Left renal pelvis (tissue), 4 donors: ENCODE measurements at regions not wholly inside any gene's neighbourhood (a gene's known extent, or its start where the extent isn't known, plus 50 kb on each side); places are given as distances from the start of the nearest gene placed in this dataset.
A peak's percentile ranks its signal among the peaks of the same experiment; 100 is the strongest.

Experiments used
- DNase-seq, 4 donors: peaks; one replicate each; pipeline ENCODE4 v3.0.0-alpha.2; 2013; ENCODE audit warnings: low read depth in 4 of 4, low spot score in 3 of 4

- DNase-seq: no peak
Measured at GRCh38 chr6:147022041-147022440, 182.2 kb upstream of the STXBP5 start.

DNA sequence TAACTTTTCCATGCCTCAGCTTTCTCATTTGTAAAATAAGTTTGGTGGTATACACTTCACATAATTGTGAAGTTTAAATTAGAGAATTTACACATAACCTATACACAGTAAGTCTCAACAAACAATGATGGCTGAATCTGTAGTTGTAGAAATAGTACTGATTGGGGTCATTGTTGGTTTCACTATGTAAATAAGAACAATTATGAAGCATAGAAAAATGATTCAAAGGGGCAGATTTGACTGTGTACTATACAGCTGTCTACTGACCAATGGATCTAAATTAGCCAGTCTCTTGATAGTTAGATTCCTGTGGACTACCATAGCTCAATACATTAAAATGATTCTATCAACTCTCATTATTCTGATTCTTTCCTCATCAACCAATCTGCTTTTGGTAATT is 181.1 kb upstream of the STXBP5 start:
- DNase-seq: no peak

DNA sequence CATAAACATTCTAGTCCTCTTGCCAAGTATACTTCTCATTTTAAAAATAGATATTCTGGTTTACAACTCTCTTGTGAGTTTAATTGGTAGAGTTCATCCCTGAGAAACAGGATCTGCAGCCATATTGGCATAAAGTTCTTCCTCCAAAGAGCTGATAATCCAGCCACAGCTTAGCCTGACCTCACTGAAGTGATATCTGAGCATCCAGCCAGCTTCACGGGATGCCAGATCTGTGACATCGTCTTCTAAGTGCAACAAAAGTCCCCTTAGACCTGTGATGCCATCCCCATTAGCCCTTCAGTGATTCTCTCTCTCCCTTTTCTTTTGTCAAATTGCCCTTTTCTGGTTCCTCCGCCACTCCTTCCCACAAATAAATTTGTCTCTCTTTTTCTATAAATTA is 180.6 kb upstream of the STXBP5 start:
- DNase-seq: no peak

GRCh38 chr6:147029923-147030322 is 174.3 kb upstream of the STXBP5 start:
- no peak for DNase-seq

DNA sequence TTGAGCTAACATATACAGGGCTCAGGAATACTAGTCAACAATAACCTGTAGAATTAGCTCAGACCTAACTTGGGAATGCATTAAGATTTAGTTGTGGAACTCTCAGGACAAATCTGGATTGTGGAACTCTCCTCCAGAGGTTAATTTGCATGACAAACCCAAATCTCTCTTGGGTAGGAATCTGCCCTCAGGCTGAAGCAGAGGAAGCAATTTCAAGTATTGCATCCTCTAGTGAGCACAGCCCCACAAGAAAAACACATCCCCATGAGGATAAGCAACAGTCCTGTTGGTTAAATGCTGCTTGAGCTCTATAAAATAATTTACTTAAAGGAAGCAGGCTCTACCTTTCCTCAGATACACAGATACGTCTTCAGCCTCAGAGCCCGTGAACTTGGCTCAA is 170.9 kb upstream of the STXBP5 start:
- no peak for DNase-seq

- no peak for DNase-seq
Measured at GRCh38 chr6:147035886-147036285, 168.3 kb upstream of the STXBP5 start.

- DNase-seq: no peak
Measured at GRCh38 chr6:147037881-147038280, 166.3 kb upstream of the STXBP5 start.

GRCh38 chr6:147040121-147040910 is 163.9 kb upstream of the STXBP5 start:
- DNase-seq: no peak

DNA sequence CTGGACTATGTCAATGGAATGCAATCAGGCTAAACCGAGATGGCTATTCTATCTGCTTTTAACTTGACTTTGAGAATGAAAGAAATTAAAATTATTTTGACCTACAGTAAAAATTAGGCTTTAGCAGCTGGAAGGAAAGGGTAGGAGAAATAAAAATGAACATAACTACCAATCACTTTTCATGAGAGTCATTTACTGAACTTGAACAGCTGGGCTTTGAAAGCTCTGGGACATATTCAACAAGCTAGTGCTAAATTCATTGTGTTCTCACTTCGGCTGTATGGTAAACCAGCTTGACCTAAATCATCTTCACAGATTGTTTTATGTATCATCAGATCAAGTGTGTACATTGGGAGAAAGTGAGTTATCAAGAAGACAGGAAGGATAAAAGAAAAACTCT is 161.5 kb upstream of the STXBP5 start:
- DNase-seq: peak in 1 of 4 donors; percentile 2

DNA sequence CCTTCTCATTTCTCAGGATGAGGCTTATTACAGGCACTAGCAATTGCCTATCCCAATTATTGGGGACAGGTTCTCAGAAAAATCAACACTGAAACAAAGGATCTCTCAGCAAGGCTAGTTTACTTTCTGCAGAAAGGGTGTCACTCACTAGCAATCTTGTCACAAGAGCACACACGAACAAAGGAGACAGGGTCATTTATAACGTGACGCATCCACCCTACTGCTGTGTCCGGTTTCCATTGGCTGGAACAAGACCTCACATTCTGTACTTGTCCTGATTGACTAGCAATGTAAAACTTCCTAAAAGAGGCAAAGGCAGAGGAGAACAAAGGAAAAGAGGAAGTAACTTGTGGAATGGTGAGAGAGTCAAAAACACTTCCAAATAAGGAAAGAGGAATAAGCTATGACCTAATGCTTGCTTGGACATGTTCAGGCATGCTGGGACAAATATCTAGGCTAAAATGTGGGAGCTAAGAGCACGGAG is 160.2 kb upstream of the STXBP5 start:
- DNase-seq: no peak

GRCh38 chr6:147046141-147046877 is 157.9 kb upstream of the STXBP5 start:
- no peak for DNase-seq

- DNase-seq: no peak
Measured at GRCh38 chr6:147048930-147049329, 155.3 kb upstream of the STXBP5 start.

DNA sequence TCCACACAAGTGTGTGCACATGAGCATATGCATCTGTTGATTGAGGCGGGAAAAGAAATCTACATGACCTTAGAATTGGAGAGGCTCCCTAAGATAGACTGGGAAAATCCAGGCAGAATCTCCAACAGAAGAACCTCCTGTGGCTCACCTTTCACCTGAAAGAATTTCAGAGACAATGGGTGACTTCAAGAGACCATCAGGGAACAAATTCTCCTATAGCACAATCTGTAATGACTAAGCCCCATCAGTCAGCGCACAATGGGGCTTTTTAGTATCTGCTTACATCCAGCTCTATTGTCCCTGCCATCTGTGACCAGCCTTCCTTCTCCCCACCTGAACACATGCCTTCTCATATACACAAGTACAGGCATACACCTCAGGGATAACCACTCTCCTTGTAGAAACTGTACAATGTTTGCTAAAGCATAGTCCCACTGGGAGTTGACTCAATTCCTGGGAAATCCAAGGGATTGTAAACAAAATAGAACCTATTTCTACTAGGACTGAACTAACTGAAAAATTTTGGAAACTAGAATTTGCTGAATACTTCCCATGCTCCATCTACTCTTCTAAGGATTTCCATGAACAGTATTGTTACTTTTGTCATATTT is 150.8 kb upstream of the STXBP5 start:
- no peak for DNase-seq

- no peak for DNase-seq
Measured at GRCh38 chr6:147054158-147054557, 150.1 kb upstream of the STXBP5 start.

DNA sequence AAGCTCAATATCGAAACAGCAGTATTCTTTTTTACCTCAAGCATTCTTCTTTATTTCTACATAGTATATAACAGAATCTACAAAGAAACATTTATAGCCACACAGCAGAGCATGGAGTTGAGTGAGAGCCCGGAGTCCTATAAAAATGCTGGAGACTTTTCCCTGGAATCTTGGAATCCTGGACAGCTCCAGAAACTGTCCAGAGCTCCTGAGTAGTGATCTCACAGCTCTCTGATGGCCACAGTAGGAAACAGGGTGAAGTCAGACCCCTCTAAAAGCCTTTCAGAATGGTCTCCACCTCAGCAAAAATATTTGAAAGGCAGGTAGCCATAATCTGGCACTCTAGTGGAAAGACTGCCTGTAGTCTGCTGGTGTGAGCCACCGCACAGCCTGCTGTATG is 149.3 kb upstream of the STXBP5 start:
- no peak for DNase-seq

GRCh38 chr6:147055821-147056392 is 148.3 kb upstream of the STXBP5 start:
- DNase-seq: no peak

DNA sequence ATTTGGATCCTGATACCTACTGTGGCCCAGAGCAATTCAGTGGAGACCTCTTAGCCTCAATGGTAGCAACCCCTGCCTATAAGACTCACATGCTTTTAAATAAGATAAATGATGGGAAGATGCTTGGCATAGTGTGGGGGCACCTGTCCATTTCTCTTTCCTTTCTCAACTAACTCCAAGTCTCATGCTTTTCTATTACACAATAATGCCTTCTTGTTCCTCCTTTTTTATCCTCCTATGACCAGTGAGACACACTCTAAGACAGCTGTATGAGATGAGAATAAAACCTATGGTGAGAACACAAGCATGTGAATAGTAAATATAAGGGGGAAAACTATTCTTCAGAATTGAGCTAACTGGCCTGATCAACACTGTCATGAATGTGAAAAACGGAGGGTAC is 147.0 kb upstream of the STXBP5 start:
- no peak for DNase-seq

- no peak for DNase-seq
Measured at GRCh38 chr6:147057705-147058342, 146.4 kb upstream of the STXBP5 start.

DNA sequence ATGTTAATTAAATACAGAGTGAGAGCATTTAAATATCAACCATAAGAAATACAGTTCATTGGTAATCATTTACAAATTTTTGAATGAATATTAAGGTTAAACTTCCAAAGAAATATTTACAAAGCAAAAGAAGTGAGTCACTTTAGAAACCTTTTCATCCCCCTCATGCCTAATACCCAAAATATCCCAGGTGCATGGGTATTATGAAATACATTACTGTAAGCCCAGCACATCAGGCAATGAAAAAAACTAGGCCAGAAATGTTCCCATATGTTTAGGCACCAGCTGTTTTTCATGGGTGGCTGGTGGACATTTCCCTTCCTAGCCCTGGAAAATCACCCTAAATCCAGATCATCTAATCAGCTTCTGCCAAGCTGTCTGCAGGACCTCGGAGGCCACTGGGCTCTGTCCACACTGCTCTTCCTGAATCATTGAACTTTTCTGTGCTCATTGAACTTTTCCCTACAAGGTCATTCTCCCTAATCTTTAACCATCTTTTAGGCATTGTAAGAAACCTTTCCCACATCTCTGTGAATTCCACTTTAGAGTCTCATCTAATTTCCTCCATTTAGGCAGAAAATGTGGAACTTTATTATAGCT is 145.3 kb upstream of the STXBP5 start:
- no peak for DNase-seq

- no peak for DNase-seq
Measured at GRCh38 chr6:147060636-147061035, 143.6 kb upstream of the STXBP5 start.
